Common myeloid progenitor, CD34-positive (primary cell): ENCODE measurements at regions not wholly inside any gene's neighbourhood (a gene's known extent, or its start where the extent isn't known, plus 50 kb on each side); places are given as distances from the start of the nearest gene placed in this dataset.

Experiments
- CTCF ChIA-PET: fragments of 350-600 bp; sonication (Branson Sonifier 250); formaldehyde crosslinking; loops from one replicate; lab custom pipeline; 2021; ENCODE audit warnings: antibody characterized with exemption; lab: Charles Lee
- POLR2A ChIA-PET: fragments of 350-600 bp; sonication (Branson Sonifier 250); formaldehyde crosslinking; loops from one replicate; lab custom pipeline; 2021; ENCODE audit warnings: antibody characterized with exemption; lab: Charles Lee
- DNase-seq, 3 donors: peaks; one replicate each; pipeline versions ENCODE4 v3.0.0 to v3.0.0-alpha.2; 2013
- H3K27ac ChIP-seq, 2 experiments: 1 replicate in 1 of 2; 2 replicates in 1 of 2; pipeline ENCODE4 v1.7.0; 2013; ENCODE audit warnings: inconsistent platforms in 2 of 2, low read length in 2 of 2, mild to moderate bottlenecking in 2 of 2, low read depth in 1 of 2, moderate library complexity in 1 of 2; ENCODE audit not compliant: severe bottlenecking in 2 of 2, insufficient read depth in 1 of 2, poor library complexity in 1 of 2
- H3K27me3 ChIP-seq, 5 experiments: replicated peaks in 2 of 5; 1 replicate in 3 of 5; 2 replicates in 2 of 5; pipeline versions ENCODE4 v1.6.1 to v1.7.0; 2013; ENCODE audit warnings: low read length in 4 of 5, mild to moderate bottlenecking in 2 of 5, moderate library complexity in 2 of 5, inconsistent platforms in 1 of 5; ENCODE audit not compliant: insufficient read depth in 5 of 5, control insufficient read depth in 4 of 5
- H3K36me3 ChIP-seq, 4 experiments: 1 replicate in 2 of 4; 2 replicates in 2 of 4; pipeline versions ENCODE4 v1.6.1 to v1.7.0; 2013; ENCODE audit warnings: low read length in 3 of 4, control low read depth in 1 of 4, mild to moderate bottlenecking in 1 of 4; ENCODE audit not compliant: control insufficient read depth in 4 of 4, insufficient read depth in 4 of 4
- H3K4me1 ChIP-seq, 4 experiments: 1 replicate in 3 of 4; 2 replicates in 1 of 4; pipeline versions ENCODE4 v1.6.1 to v1.7.1; 2013; ENCODE audit warnings: low read length in 3 of 4, mild to moderate bottlenecking in 3 of 4, control low read depth in 1 of 4, inconsistent platforms in 1 of 4, moderate library complexity in 1 of 4; ENCODE audit not compliant: control insufficient read depth in 4 of 4, insufficient read depth in 4 of 4; ENCODE audit errors: control extremely low read depth in 1 of 4
- H3K4me3 ChIP-seq, 7 experiments: 1 replicate in 4 of 7; 2 replicates in 3 of 7; pipeline versions ENCODE4 v1.5.1 to v1.7.0; 2013; ENCODE audit warnings: mild to moderate bottlenecking in 7 of 7, low read length in 6 of 7, moderate library complexity in 6 of 7, inconsistent platforms in 2 of 7, low read depth in 2 of 7, control low read depth in 1 of 7; ENCODE audit not compliant: insufficient read depth in 4 of 7, control insufficient read depth in 1 of 7; ENCODE audit errors: extremely low read depth in 1 of 7
- H3K9me3 ChIP-seq, 5 experiments: 1 replicate in 4 of 5; 2 replicates in 1 of 5; pipeline versions ENCODE4 v1.6.1 to v1.7.1; 2013; ENCODE audit warnings: low read length in 4 of 5, mild to moderate bottlenecking in 2 of 5, inconsistent platforms in 1 of 5, low read depth in 1 of 5, moderate library complexity in 1 of 5; ENCODE audit not compliant: control insufficient read depth in 4 of 5, insufficient read depth in 2 of 5; ENCODE audit errors: control extremely low read depth in 1 of 5
- WGBS: methylation state at CpG from one replicate; pipeline ENCODE4 v1.1.5; 2013; ENCODE audit not compliant: insufficient coverage; 5-methylcytosine and 5-hydroxymethylcytosine counted together

DNA sequence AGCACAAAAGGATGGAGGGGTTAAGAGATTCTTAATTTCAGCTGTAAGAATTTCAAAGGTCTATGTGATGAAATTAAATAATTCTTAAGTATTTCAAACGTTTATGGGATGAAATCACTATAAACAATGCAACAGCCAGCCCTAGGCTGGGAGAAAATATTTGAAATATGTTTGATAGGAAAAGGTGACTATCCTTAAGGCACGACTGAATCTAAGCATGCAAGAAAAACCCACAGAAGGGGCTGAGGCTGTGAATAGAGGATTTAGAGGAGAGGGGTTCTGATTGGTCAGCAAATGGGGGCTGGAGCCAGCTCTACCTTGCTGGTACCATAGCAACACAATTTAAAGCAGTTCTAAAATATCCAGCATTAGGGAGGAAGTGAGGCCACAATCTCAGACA lies 220.8 kb upstream of the ATP10A start:
- 86% methylated on average over 1 of the region's 2 CpGs for WGBS
- H3K4me3 ChIP-seq, result no peak overlapping the region
- H3K27ac ChIP-seq, result no peak overlapping the region

GRCh38 chr15:26083457-26083856 lies 220.3 kb upstream of the ATP10A start:
- H3K36me3 ChIP-seq, result no peaks in the 10 kb centered on the region
- H3K9me3 ChIP-seq, result no peaks in the 10 kb centered on the region
- CTCF ChIA-PET, result no interaction called here
- POLR2A ChIA-PET, result no interaction called here
- H3K4me3 ChIP-seq, result peak overlapping the region in 1 of 7 experiments; percentile 87
- H3K27ac ChIP-seq, result no peak overlapping the region
- DNase-seq, result no peak
- WGBS, result 100% methylated on average over 4 of the region's 4 CpGs
- H3K4me1 ChIP-seq, result peaks cover 0 to 11% (median 9%) of the 10 kb centered on the region in 4 experiments
- peaks cover 0 to 2% (median 0%) of the 10 kb centered on the region in 5 experiments for H3K27me3 ChIP-seq

More for the DNA sequence above, 220.8 kb upstream of the ATP10A start:
- H3K9me3 ChIP-seq, result no peaks in the 10 kb centered on the region
- ChIA-PET POLR2A (no interaction called here), CTCF (no interaction called here)
- no peak for DNase-seq
- peaks cover 0 to 2% (median 0%) of the 10 kb centered on the region in 5 experiments for H3K27me3 ChIP-seq
- peaks cover 0 to 11% (median 9%) of the 10 kb centered on the region in 4 experiments for H3K4me1 ChIP-seq
- H3K36me3 ChIP-seq, result no peaks in the 10 kb centered on the region

DNA sequence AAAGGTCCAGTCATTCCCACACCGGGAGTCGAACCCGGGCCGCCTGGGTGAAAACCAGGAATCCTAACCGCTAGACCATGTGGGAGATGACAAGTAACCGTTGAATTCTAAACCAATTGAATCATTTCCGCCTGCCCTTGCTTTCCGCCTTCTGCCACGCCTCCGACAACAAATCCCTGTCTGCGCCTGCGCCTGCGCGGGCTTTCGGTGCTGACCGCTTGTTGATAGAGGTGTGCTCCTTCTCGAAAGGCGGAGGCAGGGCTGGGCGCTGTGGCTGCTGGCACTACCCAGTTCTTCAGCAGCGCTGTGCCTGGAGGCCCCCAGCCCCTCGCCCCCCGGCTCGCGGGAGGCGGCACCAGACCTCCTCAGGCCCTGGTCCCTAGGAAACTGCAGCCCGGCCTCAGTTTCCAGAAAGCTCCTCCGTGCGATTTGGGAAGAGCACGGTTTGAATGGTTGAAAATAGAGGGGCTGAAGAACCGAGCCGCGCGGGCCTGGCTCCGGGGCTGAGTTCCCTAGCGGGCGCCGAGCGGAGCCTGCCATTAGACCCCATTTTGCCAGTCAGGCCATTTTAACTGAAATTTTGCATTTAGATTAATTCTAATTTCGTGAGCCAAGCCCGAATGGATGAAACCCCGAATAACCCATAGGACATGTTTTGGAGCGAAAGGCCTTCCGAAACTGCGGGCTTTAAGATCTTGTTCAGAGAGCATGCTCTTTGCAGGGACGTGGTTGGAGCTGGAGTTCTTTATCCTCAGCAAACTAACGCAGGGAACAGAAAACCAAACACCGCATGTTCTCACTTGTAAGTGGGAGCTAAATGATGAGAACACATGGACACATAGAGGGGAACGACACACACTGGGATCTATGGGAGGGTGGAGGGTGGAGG lies 219.3 kb upstream of the ATP10A start:
- no peaks in the 10 kb centered on the region for H3K9me3 ChIP-seq
- H3K27ac ChIP-seq, result peak overlapping the region; percentile 53 to 83
- H3K36me3 ChIP-seq, result no peaks in the 10 kb centered on the region
- peak overlapping the region; percentile 57 to 87 (median 77) for H3K4me3 ChIP-seq
- POLR2A ChIA-PET, result no interaction called here
- peaks cover 0 to 2% (median 0%) of the 10 kb centered on the region in 5 experiments for H3K27me3 ChIP-seq
- peak; percentile 97 to 99 (median 98) for DNase-seq
- CTCF ChIA-PET, result no interaction called here
- 4% methylated on average over 38 of the region's 48 CpGs for WGBS
- H3K4me1 ChIP-seq, result peaks cover 0 to 11% (median 9%) of the 10 kb centered on the region in 4 experiments

DNA sequence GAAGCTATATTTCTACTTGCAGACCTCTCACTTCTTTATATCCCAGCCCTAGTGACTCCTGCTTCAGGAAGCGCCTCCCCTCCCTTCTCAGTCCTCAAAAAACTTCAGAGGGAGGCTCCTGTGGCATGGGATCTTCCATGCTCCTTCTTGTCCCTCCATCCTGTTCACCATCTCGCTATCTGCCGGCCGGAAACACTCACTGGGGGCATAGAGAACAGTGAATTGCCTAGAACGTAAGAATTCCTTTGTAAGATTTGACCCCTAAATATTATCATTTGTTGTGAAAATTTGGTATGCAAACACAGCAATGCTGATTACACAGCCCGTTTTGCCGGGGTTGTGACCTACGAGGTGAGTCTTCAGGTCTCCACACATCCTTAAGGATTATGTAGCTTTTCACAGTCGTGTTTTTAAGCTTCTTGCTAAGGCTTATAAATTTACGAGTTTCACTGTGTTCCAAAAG lies 218.7 kb upstream of the ATP10A start:
- CTCF ChIA-PET, result no interaction called here
- POLR2A ChIA-PET, result no interaction called here
- peaks cover 0 to 11% (median 9%) of the 10 kb centered on the region in 4 experiments for H3K4me1 ChIP-seq
- H3K36me3 ChIP-seq, result no peaks in the 10 kb centered on the region
- peak overlapping the region in 6 of 7 experiments; percentile 10 to 87 (median 53) for H3K4me3 ChIP-seq
- peaks cover 0 to 2% (median 0%) of the 10 kb centered on the region in 5 experiments for H3K27me3 ChIP-seq
- DNase-seq, result peak in 1 of 3 donors; percentile 10
- no peak overlapping the region for H3K27ac ChIP-seq
- 49% methylated on average over 10 of the region's 10 CpGs for WGBS
- H3K9me3 ChIP-seq, result no peaks in the 10 kb centered on the region

- peaks cover 0 to 5% (median 2%) of the 10 kb centered on the region in 5 experiments for H3K27me3 ChIP-seq
- H3K4me3 ChIP-seq, result no peak overlapping the region
- no peaks in the 10 kb centered on the region for H3K4me1 ChIP-seq
- ChIA-PET CTCF (interaction anchor here (1.3 kb wide), 1 partner anchor 32 kb away, joined by 3 read pairs; no protein-coding TSS in a partner anchor), POLR2A (no interaction called here)
- H3K36me3 ChIP-seq, result no peaks in the 10 kb centered on the region
- no peak for DNase-seq
- H3K27ac ChIP-seq, result no peak overlapping the region
- H3K9me3 ChIP-seq, result peaks cover 0 to 4% (median 2%) of the 10 kb centered on the region in 5 experiments
- WGBS, result 80% methylated on average over 2 of the region's 4 CpGs
Measured at GRCh38 chr15:26075770-26076169, 212.6 kb upstream of the ATP10A start.

DNA sequence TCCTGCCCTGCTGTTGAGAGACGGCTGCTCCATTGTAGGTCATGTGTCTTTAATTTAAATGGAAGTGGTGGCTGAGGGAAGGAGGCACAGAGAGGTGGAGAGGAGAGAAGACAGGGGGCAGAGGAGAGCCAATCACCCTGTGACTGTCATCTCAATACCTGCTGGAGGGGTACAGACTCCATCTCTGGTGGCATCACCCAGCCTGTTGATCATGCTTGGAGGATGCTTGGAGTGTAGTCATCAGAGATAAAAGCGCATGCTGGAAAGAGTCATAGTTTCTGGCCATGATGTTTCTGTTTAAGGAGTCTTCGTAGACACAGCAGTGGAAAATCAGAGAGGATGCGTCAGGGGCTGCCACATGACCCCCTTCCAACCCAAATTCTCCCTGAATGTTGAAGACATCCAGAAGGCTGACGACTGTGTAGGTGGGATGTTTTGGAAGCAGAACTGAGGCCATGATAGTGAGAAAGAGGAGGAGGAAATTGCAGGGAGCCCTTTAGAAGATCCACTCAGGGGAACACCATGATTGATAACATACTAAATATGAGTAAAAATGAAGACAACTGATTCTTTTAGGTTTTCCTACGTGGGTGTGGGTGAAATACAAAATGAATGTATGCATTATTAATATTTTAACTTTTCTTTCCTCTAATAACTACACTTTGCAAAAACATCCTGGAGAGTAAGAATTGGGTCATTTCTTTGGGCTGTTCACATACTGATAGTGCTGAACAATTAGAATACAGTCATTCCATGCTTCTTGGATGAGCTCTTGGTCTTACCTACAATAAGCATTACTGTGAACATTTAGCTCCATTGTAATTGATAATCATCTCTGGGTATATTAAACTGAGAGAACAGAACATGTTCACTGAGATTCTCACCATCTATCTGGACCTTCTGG lies 210.6 kb upstream of the ATP10A start:
- Histone ChIP-seq H3K9me3 (peaks cover 0 to 4% (median 2%) of the 10 kb centered on the region in 5 experiments), H3K4me1 (no peaks in the 10 kb centered on the region), H3K36me3 (no peaks in the 10 kb centered on the region), H3K4me3 (no peak overlapping the region), H3K27me3 (peaks cover 0 to 5% (median 2%) of the 10 kb centered on the region in 5 experiments), H3K27ac (no peak overlapping the region)
- ChIA-PET CTCF (no interaction called here), POLR2A (no interaction called here)
- DNase-seq, result no peak
- 70% methylated on average over 5 of the region's 6 CpGs for WGBS
